Left lung (tissue), 4 donors: ENCODE measurements at regions not wholly inside any gene's neighbourhood (a gene's known extent, or its start where the extent isn't known, plus 50 kb on each side); places are given as distances from the start of the nearest gene placed in this dataset.

Experiments used
- ATAC-seq: fragments of 200-7000 bp; cut with Tn5 transposase; one replicate; pipeline ENCODE4 v1.9.1; 2020; ENCODE audit warnings: moderate library complexity
- DNase-seq, 4 donors: peaks; one replicate each; pipeline ENCODE4 v3.0.0-alpha.2; 2013 to 2020
- H3K27ac ChIP-seq, 2 donors: fragments of 200-600 bp; sonication (generic) in 1 of 2; one replicate each; pipeline versions ENCODE4 v1.5.0 to v1.8.0; 2020 to 2021
- H3K27me3 ChIP-seq, 2 donors: fragments of 200-600 bp; sonication (generic) in 1 of 2; one replicate each; pipeline versions ENCODE4 v1.5.0 to v1.8.0; 2020 to 2021
- H3K36me3 ChIP-seq, 2 donors: fragments of 200-600 bp; sonication (generic) in 1 of 2; one replicate each; pipeline versions ENCODE4 v1.5.0 to v1.8.0; 2020 to 2021
- H3K4me1 ChIP-seq, 2 donors: fragments of 200-600 bp; one replicate each; pipeline ENCODE4 v1.8.0; 2021
- H3K4me3 ChIP-seq, 2 donors: fragments of 200-600 bp; sonication (generic) in 1 of 2; one replicate each; pipeline versions ENCODE4 v1.5.0 to v1.8.0; 2020 to 2021; ENCODE audit warnings: mild to moderate bottlenecking in 1 of 2
- H3K9me3 ChIP-seq, 2 donors: fragments of 200-600 bp; sonication (generic) in 1 of 2; one replicate each; pipeline versions ENCODE4 v1.5.0 to v1.8.0; 2020 to 2021
- intact Hi-C, 2 donors: fragments of 100-400 bp; cut with DNase I; formaldehyde crosslinking; loops; one replicate each; pipeline versions ENCODE4 v1.11.2 to v1.14.2; 2022
- TF ChIP-seq, protein P1 (sequence below), 2 donors: fragments of 200-600 bp; sonication (generic) in 1 of 2; IDR thresholded peaks; one replicate each; pipeline versions ENCODE4 v1.5.0 to v1.8.0; 2021; ENCODE audit warnings: antibody characterized with exemption in 2 of 2
- donor health status: DM: no; HTN: yes; CAD: no.
- donor health status: DM: no; HTN: no; CAD: no.

- no peak for ATAC-seq
- TF ChIP-seq, protein P1, sequence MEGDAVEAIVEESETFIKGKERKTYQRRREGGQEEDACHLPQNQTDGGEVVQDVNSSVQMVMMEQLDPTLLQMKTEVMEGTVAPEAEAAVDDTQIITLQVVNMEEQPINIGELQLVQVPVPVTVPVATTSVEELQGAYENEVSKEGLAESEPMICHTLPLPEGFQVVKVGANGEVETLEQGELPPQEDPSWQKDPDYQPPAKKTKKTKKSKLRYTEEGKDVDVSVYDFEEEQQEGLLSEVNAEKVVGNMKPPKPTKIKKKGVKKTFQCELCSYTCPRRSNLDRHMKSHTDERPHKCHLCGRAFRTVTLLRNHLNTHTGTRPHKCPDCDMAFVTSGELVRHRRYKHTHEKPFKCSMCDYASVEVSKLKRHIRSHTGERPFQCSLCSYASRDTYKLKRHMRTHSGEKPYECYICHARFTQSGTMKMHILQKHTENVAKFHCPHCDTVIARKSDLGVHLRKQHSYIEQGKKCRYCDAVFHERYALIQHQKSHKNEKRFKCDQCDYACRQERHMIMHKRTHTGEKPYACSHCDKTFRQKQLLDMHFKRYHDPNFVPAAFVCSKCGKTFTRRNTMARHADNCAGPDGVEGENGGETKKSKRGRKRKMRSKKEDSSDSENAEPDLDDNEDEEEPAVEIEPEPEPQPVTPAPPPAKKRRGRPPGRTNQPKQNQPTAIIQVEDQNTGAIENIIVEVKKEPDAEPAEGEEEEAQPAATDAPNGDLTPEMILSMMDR (IDR thresholded peaks at IDR 0.05) = no peak
- DNase-seq = no peak
- no peak overlapping the region for H3K27ac ChIP-seq
- intact Hi-C loops = no loop called here
- no peak overlapping the region for H3K4me3 ChIP-seq
- H3K4me1 ChIP-seq = no peaks in the 10 kb centered on the region
- no peaks in the 10 kb centered on the region for H3K36me3 ChIP-seq
- no peaks in the 10 kb centered on the region for H3K27me3 ChIP-seq
- H3K9me3 ChIP-seq = no peaks in the 10 kb centered on the region
Measured at GRCh38 chr2:150051004-150051403, 436.5 kb downstream of the RND3 start.

DNA sequence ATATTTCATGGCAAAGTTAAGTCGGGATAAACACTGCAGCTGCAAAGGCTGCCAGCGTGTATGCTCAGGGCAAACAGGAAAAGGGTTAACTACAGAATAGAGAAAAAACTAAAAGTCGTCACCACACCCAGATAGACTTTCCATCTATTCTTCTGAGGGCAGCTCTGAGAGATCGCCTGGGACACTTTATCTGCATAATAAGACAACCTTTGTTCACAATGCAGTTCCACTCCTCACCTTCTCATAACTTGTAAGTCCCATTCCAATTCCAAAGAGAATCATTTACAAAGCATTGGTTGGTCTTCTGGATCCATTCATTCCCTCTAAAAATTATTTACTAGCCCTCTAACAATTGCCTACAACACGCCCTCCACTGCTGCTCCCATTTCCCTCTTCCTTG, 437.4 kb downstream of the RND3 start:
- TF ChIP-seq, protein P1 (IDR thresholded peaks at IDR 0.05) = no peak
- ATAC-seq = no peak
- H3K4me1 ChIP-seq = no peaks in the 10 kb centered on the region
- no peaks in the 10 kb centered on the region for H3K36me3 ChIP-seq
- H3K27ac ChIP-seq = no peak overlapping the region
- H3K27me3 ChIP-seq = no peaks in the 10 kb centered on the region
- no peak for DNase-seq
- H3K4me3 ChIP-seq = no peak overlapping the region
- no peaks in the 10 kb centered on the region for H3K9me3 ChIP-seq
- intact Hi-C loops = no loop called here

GRCh38 chr2:150047620-150048222, 439.7 kb downstream of the RND3 start:
- TF ChIP-seq, protein P1 (IDR thresholded peaks at IDR 0.05) = no peak
- Histone ChIP-seq H3K4me1 (no peaks in the 10 kb centered on the region), H3K9me3 (no peaks in the 10 kb centered on the region), H3K27me3 (no peaks in the 10 kb centered on the region), H3K4me3 (no peak overlapping the region), H3K36me3 (no peaks in the 10 kb centered on the region), H3K27ac (no peak overlapping the region)
- no peak for ATAC-seq
- no peak for DNase-seq
- intact Hi-C loops = no loop called here

GRCh38 chr2:150046810-150047209, 440.7 kb downstream of the RND3 start:
- H3K27ac ChIP-seq = no peak overlapping the region
- ATAC-seq = no peak
- intact Hi-C loops = no loop called here
- H3K36me3 ChIP-seq = no peaks in the 10 kb centered on the region
- TF ChIP-seq, protein P1 (IDR thresholded peaks at IDR 0.05) = no peak
- H3K27me3 ChIP-seq = no peaks in the 10 kb centered on the region
- DNase-seq = no peak
- H3K4me1 ChIP-seq = peaks cover 0 to 5% of the 10 kb centered on the region in 2 donors
- H3K4me3 ChIP-seq = no peak overlapping the region
- no peaks in the 10 kb centered on the region for H3K9me3 ChIP-seq

- H3K36me3 ChIP-seq = no peaks in the 10 kb centered on the region
- TF ChIP-seq, protein P1 (IDR thresholded peaks at IDR 0.05) = no peak
- no peak overlapping the region for H3K4me3 ChIP-seq
- DNase-seq (no peak), ATAC-seq (no peak)
- H3K4me1 ChIP-seq = peaks cover 0 to 5% of the 10 kb centered on the region in 2 donors
- H3K9me3 ChIP-seq = no peaks in the 10 kb centered on the region
- H3K27ac ChIP-seq = no peak overlapping the region
- H3K27me3 ChIP-seq = no peaks in the 10 kb centered on the region
- intact Hi-C loops = no loop called here
Measured at GRCh38 chr2:150046211-150046610, 441.3 kb downstream of the RND3 start.
